Left renal pelvis (tissue), 4 donors: ENCODE measurements at regions not wholly inside any gene's neighbourhood (a gene's known extent, or its start where the extent isn't known, plus 50 kb on each side); places are given as distances from the start of the nearest gene placed in this dataset.
"Not testable (repeated sequence)": the region's sequence is repeated elsewhere in the genome, so short reads cannot be mapped to it uniquely, and the experiment has no call there.

Experiments used
- DNase-seq, 4 donors: peaks; one replicate each; pipeline ENCODE4 v3.0.0-alpha.2; 2013; ENCODE audit warnings: low read depth in 4 of 4, low spot score in 3 of 4

- no peak for DNase-seq
Observed at GRCh38 chr5:145028626-145029025, 806.5 kb downstream of the PRELID2 start.

- DNase-seq: no peak
Observed at GRCh38 chr5:145027286-145027685, 807.9 kb downstream of the PRELID2 start.

- no peak for DNase-seq
Observed at GRCh38 chr5:145025775-145026174, 809.4 kb downstream of the PRELID2 start.

GRCh38 chr5:145015146-145015545 lies 820.0 kb downstream of the PRELID2 start:
- no peak for DNase-seq

- no peak for DNase-seq
Observed at GRCh38 chr5:145014109-145014508, 821.0 kb downstream of the PRELID2 start.

- DNase-seq: no peak
Observed at GRCh38 chr5:145010834-145011233, 824.3 kb downstream of the PRELID2 start.

GRCh38 chr5:145008876-145009530 lies 826.1 kb downstream of the PRELID2 start:
- DNase-seq: no peak

- DNase-seq: not testable (repeated sequence)
Observed at GRCh38 chr5:144994356-144994755, 823.7 kb downstream of the KCTD16 start.

- DNase-seq: no peak
Observed at GRCh38 chr5:144983101-144983500, 812.4 kb downstream of the KCTD16 start.

GRCh38 chr5:144979516-144980264 lies 809.0 kb downstream of the KCTD16 start:
- no peak for DNase-seq

- DNase-seq: no peak
Observed at GRCh38 chr5:144972317-144972716, 801.6 kb downstream of the KCTD16 start.

- no peak for DNase-seq
Observed at GRCh38 chr5:144971108-144971850, 800.6 kb downstream of the KCTD16 start.

GRCh38 chr5:144960296-144960695 lies 789.6 kb downstream of the KCTD16 start:
- DNase-seq: no peak

GRCh38 chr5:144958002-144958401 lies 787.3 kb downstream of the KCTD16 start:
- DNase-seq: no peak

GRCh38 chr5:144950996-144951395 lies 780.3 kb downstream of the KCTD16 start:
- DNase-seq: no peak

- no peak for DNase-seq
Observed at GRCh38 chr5:144947023-144947422, 776.4 kb downstream of the KCTD16 start.

GRCh38 chr5:144945503-144945902 lies 774.8 kb downstream of the KCTD16 start:
- DNase-seq: no peak

GRCh38 chr5:144944936-144945335 lies 774.3 kb downstream of the KCTD16 start:
- no peak for DNase-seq

- DNase-seq: no peak
Observed at GRCh38 chr5:144941004-144941403, 770.3 kb downstream of the KCTD16 start.

- DNase-seq: no peak
Observed at GRCh38 chr5:144918371-144918770, 747.7 kb downstream of the KCTD16 start.

- no peak for DNase-seq
Observed at GRCh38 chr5:144915452-144915851, 744.8 kb downstream of the KCTD16 start.

GRCh38 chr5:144913661-144914060 lies 743.0 kb downstream of the KCTD16 start:
- DNase-seq: no peak
